Epithelial cell of proximal tubule (primary cell): ENCODE measurements at regions not wholly inside any gene's neighbourhood (a gene's known extent, or its start where the extent isn't known, plus 50 kb on each side); places are given as distances from the start of the nearest gene placed in this dataset.
A peak's percentile ranks its signal among the peaks of the same experiment; 100 is the strongest.

ENCODE experiments used
- DNase-seq: peaks from one replicate; pipeline ENCODE4 v3.0.0-alpha.2; 2011; ENCODE audit warnings: low read depth
- H3K4me3 ChIP-seq: 2 replicates; pipeline ENCODE4 v1.5.1; 2011; ENCODE audit warnings: low read depth, mild to moderate bottlenecking, low read length
- TF ChIP-seq, protein P1 (sequence below): conservative IDR thresholded peaks from 2 replicates; pipeline ENCODE4 v1.5.1; 2012; ENCODE audit warnings: low read depth, mild to moderate bottlenecking, low read length

DNA sequence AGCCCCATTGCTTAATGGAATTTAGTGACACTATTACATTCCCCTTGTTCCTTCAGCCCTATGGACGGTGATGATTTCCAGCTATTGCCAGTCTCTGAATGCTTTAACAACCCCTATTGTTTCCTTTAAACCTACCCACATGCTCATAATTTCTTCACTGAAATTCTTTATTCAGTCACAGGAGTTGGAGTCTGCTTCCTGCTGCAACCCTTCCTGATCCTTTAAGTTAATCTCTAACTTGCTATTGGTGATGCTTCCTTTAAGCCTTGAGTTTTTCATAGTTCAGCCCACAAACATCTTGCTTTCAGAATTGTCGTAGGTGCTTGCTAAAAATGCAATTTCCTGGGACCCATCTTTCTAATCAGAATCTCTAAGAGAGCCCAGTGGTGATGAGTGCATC lies 66.3 kb upstream of the TNFAIP3 start:
- no peak overlapping the region for H3K4me3 ChIP-seq
- TF ChIP-seq, protein P1, sequence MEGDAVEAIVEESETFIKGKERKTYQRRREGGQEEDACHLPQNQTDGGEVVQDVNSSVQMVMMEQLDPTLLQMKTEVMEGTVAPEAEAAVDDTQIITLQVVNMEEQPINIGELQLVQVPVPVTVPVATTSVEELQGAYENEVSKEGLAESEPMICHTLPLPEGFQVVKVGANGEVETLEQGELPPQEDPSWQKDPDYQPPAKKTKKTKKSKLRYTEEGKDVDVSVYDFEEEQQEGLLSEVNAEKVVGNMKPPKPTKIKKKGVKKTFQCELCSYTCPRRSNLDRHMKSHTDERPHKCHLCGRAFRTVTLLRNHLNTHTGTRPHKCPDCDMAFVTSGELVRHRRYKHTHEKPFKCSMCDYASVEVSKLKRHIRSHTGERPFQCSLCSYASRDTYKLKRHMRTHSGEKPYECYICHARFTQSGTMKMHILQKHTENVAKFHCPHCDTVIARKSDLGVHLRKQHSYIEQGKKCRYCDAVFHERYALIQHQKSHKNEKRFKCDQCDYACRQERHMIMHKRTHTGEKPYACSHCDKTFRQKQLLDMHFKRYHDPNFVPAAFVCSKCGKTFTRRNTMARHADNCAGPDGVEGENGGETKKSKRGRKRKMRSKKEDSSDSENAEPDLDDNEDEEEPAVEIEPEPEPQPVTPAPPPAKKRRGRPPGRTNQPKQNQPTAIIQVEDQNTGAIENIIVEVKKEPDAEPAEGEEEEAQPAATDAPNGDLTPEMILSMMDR, result no peak
- peak; percentile 51 for DNase-seq

DNA sequence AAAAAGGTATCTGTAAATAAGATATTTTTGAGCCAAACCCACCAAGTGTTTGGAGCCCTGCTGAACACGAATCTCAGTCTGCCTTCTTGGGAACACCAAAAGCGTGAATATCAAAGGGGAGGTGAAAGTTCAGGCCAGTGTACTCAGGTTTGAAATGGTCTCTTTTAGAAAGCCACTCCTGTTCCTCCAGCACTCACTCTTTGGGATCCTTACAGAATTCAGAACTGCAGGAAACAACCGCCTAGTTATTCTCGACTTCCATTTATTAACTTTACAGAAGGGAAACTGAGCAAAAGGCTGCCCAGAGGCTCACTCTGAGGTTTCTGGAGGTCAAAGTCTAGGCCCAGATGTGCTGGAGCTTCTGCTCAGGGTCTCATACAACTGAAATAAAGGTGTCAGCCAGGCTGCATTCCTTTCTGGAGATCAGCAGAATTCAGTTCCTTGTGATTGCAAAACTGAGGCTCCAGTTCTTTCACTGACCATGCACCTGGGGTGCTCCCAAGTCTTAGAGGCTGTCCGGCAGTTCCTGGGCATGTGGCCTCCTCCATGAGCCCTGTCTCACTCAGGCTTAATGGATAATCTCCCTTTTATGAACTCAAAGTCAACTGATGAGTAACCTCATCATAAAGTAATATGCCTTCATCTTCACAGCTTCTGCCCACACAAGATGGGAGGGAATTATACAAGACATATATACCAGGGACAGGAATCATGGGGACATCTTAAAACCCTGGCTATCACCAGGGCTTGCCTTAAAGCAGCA lies 65.5 kb upstream of the TNFAIP3 start:
- TF ChIP-seq, protein P1, result no peak
- no peak for DNase-seq

DNA sequence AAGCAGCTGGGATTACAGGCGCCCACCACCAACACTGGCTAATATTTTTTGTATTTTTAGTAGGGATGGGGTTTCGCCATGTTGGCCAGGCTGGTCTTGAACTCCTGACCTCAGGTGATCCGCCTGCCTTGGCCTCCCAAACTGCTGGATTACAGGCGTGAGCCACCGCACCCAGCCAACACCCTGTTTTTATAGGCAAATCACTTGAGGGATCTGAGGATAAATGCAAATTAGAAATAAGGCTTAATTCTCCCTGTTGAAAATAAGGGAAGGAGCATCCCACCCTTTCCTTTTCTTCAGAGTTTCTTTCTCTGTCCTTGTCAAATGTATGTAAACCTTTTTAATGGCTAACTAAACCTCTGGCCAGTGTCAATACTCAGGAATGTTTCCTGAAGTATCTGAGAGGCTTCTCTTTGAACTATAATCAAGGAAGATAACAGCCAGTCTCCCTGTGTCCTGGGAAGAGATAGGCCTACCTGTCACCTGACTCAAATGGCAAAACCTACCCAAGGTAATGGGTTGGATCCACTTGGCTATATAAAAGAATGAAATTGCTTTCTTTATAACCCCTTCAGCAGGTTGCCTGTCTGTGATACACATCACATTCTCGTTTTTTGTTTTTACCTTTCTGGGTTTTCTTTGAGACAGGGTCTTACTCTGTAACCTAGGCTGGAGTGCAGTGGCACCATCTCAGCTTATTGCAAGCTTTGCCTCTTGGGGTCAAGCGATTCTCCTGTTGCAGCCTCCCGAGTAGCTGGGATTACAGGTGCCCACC lies 64.5 kb upstream of the TNFAIP3 start:
- TF ChIP-seq, protein P1, result no peak
- no peak for DNase-seq
- H3K4me3 ChIP-seq, result no peak overlapping the region

More for the DNA sequence above, 65.5 kb upstream of the TNFAIP3 start:
- no peak overlapping the region for H3K4me3 ChIP-seq

DNA sequence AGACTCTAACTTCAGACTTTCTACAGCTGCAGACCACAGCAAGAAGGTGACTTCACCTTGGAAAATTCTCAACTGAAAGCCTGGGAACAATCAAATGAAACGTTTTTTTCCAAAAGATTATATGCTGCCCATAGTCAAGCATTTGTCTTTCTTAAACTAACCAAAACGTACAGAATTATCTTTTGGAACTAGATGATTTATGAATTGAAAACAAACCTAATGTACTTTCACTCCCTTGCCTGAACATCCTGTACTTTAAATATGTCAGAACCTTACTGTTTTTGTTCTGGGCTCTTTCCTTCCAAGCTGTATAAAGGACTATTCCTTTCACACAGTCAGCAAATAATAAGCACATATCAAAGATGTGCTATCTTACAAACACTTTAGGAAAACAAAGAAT lies 62.4 kb upstream of the TNFAIP3 start:
- TF ChIP-seq, protein P1, result no peak
- no peak for DNase-seq

DNA sequence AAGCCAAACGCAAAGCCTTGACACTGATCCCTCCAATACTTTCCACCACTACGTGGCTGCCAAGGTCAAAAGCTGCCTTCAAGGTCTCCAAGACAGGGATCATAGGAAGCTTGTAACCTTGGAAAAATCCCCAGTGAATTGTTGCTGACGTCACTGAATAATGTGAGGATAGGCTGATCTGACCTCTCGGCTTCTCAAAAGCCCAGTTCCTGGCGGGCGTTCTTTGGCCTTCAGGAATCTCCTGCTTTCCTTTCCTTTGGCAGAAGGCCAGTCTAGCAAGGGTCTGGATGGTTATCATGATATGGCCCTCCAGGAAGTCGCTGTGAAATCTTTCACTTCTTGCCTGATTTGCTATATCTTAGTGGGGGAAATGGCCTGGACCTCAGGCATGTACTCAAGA lies 61.4 kb upstream of the TNFAIP3 start:
- TF ChIP-seq, protein P1, result no peak
- no peak overlapping the region for H3K4me3 ChIP-seq
- no peak for DNase-seq

More for the DNA sequence above, 62.4 kb upstream of the TNFAIP3 start:
- H3K4me3 ChIP-seq, result no peak overlapping the region

DNA sequence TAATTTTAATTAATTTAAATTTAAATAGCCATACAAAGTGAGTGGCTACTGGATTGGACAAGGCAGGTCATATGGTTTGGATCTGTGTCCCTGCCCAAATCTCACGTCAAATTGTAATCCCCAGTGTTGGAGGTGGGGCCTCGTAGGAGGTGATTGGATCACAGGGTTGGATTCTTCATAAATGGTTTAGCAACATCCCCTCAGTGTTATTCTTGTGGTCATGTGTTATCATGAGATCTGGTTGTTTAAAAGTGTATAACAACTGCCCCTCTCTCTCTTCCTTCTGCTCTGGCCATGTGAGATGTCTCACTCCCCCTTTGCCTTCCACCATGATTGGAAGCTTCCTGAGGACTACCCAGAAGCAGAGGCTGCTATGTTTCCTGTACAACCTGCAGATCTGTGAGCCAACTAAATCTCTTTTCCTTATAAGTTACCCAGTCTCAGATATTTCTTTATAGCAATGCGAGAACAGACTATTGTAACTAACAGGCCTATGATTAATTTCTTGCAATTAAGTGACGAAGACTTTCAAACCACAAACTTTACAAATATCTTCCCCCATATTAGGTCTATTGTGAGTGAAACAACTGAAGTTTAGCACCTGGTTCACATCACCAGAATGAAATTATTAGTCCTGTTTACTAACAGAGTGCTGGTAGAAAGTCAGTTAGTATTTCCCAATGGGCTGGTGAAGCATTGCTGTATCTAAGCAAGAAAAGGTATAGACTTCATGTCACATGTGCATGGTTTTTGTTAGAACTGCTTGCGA lies 60.0 kb upstream of the TNFAIP3 start:
- no peak overlapping the region for H3K4me3 ChIP-seq
- TF ChIP-seq, protein P1, result no peak
- no peak for DNase-seq
